Activated CD4-positive, alpha-beta T cell treated with anti-CD3 and anti-CD28 coated beads, Interleukin-2, Interleukin-4, amounts not matched to agents 100 ng/mL and 50 ng/mL, durations not matched to agents 16 hours and 8 hours (primary cell): ENCODE measurements at regions not wholly inside any gene's neighbourhood (a gene's known extent, or its start where the extent isn't known, plus 50 kb on each side); places are given as distances from the start of the nearest gene placed in this dataset.

Source experiments
- DNase-seq: peaks from one replicate; pipeline ENCODE4 v3.0.0-alpha.2; 2020; ENCODE audit warnings: low spot score

- DNase-seq = no peak
Observed at GRCh38 chr2:150007815-150008430, 420.3 kb upstream of the MMADHC start.

- DNase-seq = no peak
Observed at GRCh38 chr2:150006591-150006990, 419.0 kb upstream of the MMADHC start.

- DNase-seq = no peak
Observed at GRCh38 chr2:150003544-150003943, 416.0 kb upstream of the MMADHC start.

GRCh38 chr2:150001788-150002187, 414.2 kb upstream of the MMADHC start:
- no peak for DNase-seq

GRCh38 chr2:149996901-149997300, 409.3 kb upstream of the MMADHC start:
- DNase-seq = no peak

GRCh38 chr2:149994057-149994728, 406.6 kb upstream of the MMADHC start:
- no peak for DNase-seq

GRCh38 chr2:149993316-149993715, 405.7 kb upstream of the MMADHC start:
- DNase-seq = no peak

- DNase-seq = no peak
Observed at GRCh38 chr2:149991576-149991975, 404.0 kb upstream of the MMADHC start.

- DNase-seq = no peak
Observed at GRCh38 chr2:149990965-149991364, 403.4 kb upstream of the MMADHC start.

GRCh38 chr2:149989447-149990063, 402.0 kb upstream of the MMADHC start:
- DNase-seq = no peak

GRCh38 chr2:149988361-149988760, 400.8 kb upstream of the MMADHC start:
- no peak for DNase-seq

GRCh38 chr2:149986861-149987260, 399.3 kb upstream of the MMADHC start:
- DNase-seq = no peak

- no peak for DNase-seq
Observed at GRCh38 chr2:149984311-149984710, 396.7 kb upstream of the MMADHC start.

GRCh38 chr2:149972066-149972465, 384.5 kb upstream of the MMADHC start:
- DNase-seq = no peak

- DNase-seq = no peak
Observed at GRCh38 chr2:149954981-149955600, 367.5 kb upstream of the MMADHC start.

- no peak for DNase-seq
Observed at GRCh38 chr2:149953627-149954026, 366.1 kb upstream of the MMADHC start.

- DNase-seq = no peak
Observed at GRCh38 chr2:149931486-149931885, 343.9 kb upstream of the MMADHC start.

- no peak for DNase-seq
Observed at GRCh38 chr2:149928011-149928410, 340.4 kb upstream of the MMADHC start.

- no peak for DNase-seq
Observed at GRCh38 chr2:149926149-149926548, 338.6 kb upstream of the MMADHC start.

GRCh38 chr2:149924549-149925213, 337.1 kb upstream of the MMADHC start:
- no peak for DNase-seq

GRCh38 chr2:149924028-149924427, 336.5 kb upstream of the MMADHC start:
- DNase-seq = no peak

- DNase-seq = no peak
Observed at GRCh38 chr2:149921911-149922616, 334.5 kb upstream of the MMADHC start.
